H1 (cell line): ENCODE measurements at regions not wholly inside any gene's neighbourhood (a gene's known extent, or its start where the extent isn't known, plus 50 kb on each side); places are given as distances from the start of the nearest gene placed in this dataset.

ENCODE experiments used
- CBX5 ChIP-seq: fragments of 300-800, 300-1000 bp; sonication (generic); IDR thresholded peaks from 2 replicates; pipeline ENCODE4 v1.7.1; 2016; ENCODE audit warnings: antibody characterized with exemption, low read length, low read depth
- CREB1 ChIP-seq: IDR thresholded peaks from 2 replicates; pipeline ENCODE4 v1.6.1; 2012; ENCODE audit warnings: inconsistent platforms
- KDM4A ChIP-seq: IDR thresholded peaks from one replicate; pipeline ENCODE4 v1.7.1; 2012; ENCODE audit warnings: low read depth, mild to moderate bottlenecking, moderate library complexity, low read length, inconsistent platforms; ENCODE audit not compliant: severe bottlenecking
- RFX5 ChIP-seq: IDR thresholded peaks from 2 replicates; pipeline ENCODE4 v1.6.1; 2011; ENCODE audit warnings: low read depth, low read length, improper control_type of control experiment, borderline replicate concordance
- RNF2 ChIP-seq: fragments of 200-900, 300-1000 bp; sonication (generic); IDR thresholded peaks from 2 replicates; pipeline ENCODE4 v1.7.1; 2016; ENCODE audit warnings: borderline replicate concordance, low read depth, mild to moderate bottlenecking, antibody characterized with exemption, low read length; ENCODE audit not compliant: poor library complexity, severe bottlenecking; ENCODE audit errors: missing control alignments
- SP1 ChIP-seq: IDR thresholded peaks from 2 replicates; pipeline ENCODE4 v1.6.1; 2011; ENCODE audit warnings: low read depth, low read length
- TF ChIP-seq, protein P1 (sequence below): IDR thresholded peaks from 2 replicates; pipeline ENCODE4 v1.6.1; 2012; ENCODE audit warnings: inconsistent platforms

DNA sequence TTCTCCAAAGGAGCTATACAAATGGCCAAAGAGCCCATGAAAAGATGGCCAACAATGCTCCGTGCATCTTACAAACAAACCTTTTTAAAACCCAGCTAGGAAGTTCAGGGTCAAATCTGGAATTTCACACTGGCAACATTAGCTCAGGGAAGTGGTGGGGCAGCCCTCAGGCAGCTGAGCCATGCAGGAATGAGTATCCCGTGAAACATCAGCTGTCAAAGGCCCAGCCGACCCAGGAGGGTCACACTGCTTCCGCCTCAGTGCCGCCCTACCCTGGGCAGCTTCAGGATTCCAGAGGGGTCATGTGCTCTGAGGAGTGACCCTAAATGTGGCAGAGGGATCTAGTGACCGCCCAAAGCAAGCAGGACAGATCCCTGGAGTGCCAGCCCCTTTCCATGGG, 73.4 kb downstream of the LINC01488 start (continued):
- TF ChIP-seq KDM4A (no peak), RNF2 (no peak), CBX5 (no peak), CREB1 (no peak), SP1 (no peak), RFX5 (no peak)
- TF ChIP-seq, protein P1, sequence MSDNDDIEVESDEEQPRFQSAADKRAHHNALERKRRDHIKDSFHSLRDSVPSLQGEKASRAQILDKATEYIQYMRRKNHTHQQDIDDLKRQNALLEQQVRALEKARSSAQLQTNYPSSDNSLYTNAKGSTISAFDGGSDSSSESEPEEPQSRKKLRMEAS, result no peak
